ENCODE measurements at regions not wholly inside any gene's neighbourhood (a gene's known extent, or its start where the extent isn't known, plus 50 kb on each side); places are given as distances from the start of the nearest gene placed in this dataset.

- Histone ChIP-seq H3K27ac (no peak overlapping the region), H3K9me3 (ENCODE audit: insufficient read depth, low read depth) (no peaks in the 10 kb centered on the region), H3K4me3 (no peak overlapping the region), H3K36me3 (ENCODE audit: low read depth) (peaks cover 20% of the 10 kb centered on the region), H2AFZ (no peak overlapping the region), H3K27me3 (ENCODE audit: insufficient read depth, low read depth) (no peaks in the 10 kb centered on the region), H3K4me1 (replicated peaks; ENCODE audit: insufficient read depth) (no peaks in the 10 kb centered on the region), H3F3A (ENCODE audit: insufficient read depth, low read depth) (peaks cover 19% of the 10 kb centered on the region; the same call in 1 of the 2 replicates), H3K9me2 (ENCODE audit: insufficient read depth) (no peaks in the 10 kb centered on the region), H3K79me2 (ENCODE audit: low read depth) (no peaks in the 10 kb centered on the region), H4K20me1 (ENCODE audit: insufficient read depth) (peaks cover 8% of the 10 kb centered on the region; the same call in 1 of the 2 replicates), H3K4me2 (no peak overlapping the region)
- no peak for DNase-seq
- ChIA-PET CTCF (no interaction called here), POLR2A (ENCODE audit: unreplicated experiment) (no interaction called here)
- no TSS peak for BruUV-seq (replicated peaks)
- TF ChIP-seq, protein P1, sequence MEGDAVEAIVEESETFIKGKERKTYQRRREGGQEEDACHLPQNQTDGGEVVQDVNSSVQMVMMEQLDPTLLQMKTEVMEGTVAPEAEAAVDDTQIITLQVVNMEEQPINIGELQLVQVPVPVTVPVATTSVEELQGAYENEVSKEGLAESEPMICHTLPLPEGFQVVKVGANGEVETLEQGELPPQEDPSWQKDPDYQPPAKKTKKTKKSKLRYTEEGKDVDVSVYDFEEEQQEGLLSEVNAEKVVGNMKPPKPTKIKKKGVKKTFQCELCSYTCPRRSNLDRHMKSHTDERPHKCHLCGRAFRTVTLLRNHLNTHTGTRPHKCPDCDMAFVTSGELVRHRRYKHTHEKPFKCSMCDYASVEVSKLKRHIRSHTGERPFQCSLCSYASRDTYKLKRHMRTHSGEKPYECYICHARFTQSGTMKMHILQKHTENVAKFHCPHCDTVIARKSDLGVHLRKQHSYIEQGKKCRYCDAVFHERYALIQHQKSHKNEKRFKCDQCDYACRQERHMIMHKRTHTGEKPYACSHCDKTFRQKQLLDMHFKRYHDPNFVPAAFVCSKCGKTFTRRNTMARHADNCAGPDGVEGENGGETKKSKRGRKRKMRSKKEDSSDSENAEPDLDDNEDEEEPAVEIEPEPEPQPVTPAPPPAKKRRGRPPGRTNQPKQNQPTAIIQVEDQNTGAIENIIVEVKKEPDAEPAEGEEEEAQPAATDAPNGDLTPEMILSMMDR (conservative IDR thresholded peaks at IDR 0.05), result no peak
- TF ChIP-seq EZH2 (IDR thresholded peaks at IDR 0.05; ENCODE audit: low read depth), result no peak
- intact Hi-C loops (cut with micrococcal nuclease; ENCODE audit: unreplicated experiment), result no loop called here
Measured at GRCh38 chr17:63356337-63356757, 89.8 kb downstream of the CYB561 start.

DNA sequence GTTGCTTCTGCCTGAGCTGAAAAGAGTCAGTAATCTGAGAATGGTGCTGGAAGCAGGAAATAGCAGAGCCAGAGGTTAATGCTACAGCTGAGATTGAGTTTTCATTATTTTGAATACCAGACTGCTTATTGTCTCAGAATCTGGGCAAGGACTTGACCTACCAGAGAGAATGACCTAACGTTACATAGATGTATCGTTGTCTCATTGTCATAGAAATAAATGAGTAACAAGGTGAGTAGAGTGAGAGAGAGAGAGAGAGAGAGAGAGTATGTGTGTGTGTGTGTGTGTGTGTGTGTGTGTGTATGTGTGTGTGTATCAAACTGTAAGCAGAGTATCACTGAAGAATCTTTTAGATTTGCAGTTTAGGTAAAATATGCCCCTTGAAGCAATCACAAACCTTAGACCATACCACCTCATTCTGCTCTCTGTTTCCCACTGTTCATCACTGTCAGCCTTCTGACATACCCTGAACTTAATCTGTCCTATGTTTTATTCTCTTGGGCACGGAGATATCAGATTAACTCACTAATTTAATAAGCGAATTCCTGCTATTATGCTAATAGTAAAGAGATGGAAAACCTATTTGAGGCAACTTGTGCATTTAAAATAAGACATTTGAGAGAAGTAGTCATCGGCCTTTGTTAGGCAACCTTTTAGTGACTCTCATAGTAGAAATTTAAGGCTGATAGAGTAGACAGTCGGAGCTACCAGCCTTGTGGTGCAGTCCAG, 87.8 kb downstream of the CYB561 start:
- H3K4me2 ChIP-seq, result no peak overlapping the region
- no peak overlapping the region for H3K27ac ChIP-seq
- no peaks in the 10 kb centered on the region for H3K9me3 ChIP-seq (ENCODE audit: insufficient read depth, low read depth)
- no peaks in the 10 kb centered on the region for H3K9me2 ChIP-seq (ENCODE audit: insufficient read depth)
- no peak for DNase-seq
- TF ChIP-seq, protein P1 (conservative IDR thresholded peaks at IDR 0.05), result no peak
- TF ChIP-seq EZH2 (IDR thresholded peaks at IDR 0.05; ENCODE audit: low read depth), result no peak
- no peaks in the 10 kb centered on the region for H3K79me2 ChIP-seq (ENCODE audit: low read depth)
- no peak overlapping the region for H2AFZ ChIP-seq
- no peaks in the 10 kb centered on the region for H3K27me3 ChIP-seq (ENCODE audit: insufficient read depth, low read depth)
- peaks cover 11% of the 10 kb centered on the region; the same call in 1 of the 2 replicates for H3F3A ChIP-seq (ENCODE audit: insufficient read depth, low read depth)
- CTCF ChIA-PET, result no interaction called here
- intact Hi-C loops (cut with micrococcal nuclease; ENCODE audit: unreplicated experiment), result no loop called here
- no peak overlapping the region for H3K4me3 ChIP-seq
- BruUV-seq (replicated peaks), result no TSS peak
- H3K36me3 ChIP-seq (ENCODE audit: low read depth), result peaks cover 15% of the 10 kb centered on the region; the same call in 1 of the 2 replicates
- peaks cover 8% of the 10 kb centered on the region; the same call in 1 of the 2 replicates for H4K20me1 ChIP-seq (ENCODE audit: insufficient read depth)
- H3K4me1 ChIP-seq (replicated peaks; ENCODE audit: insufficient read depth), result no peaks in the 10 kb centered on the region
- POLR2A ChIA-PET (ENCODE audit: unreplicated experiment), result no interaction called here

- TF ChIP-seq, protein P1 (conservative IDR thresholded peaks at IDR 0.05), result no peak
- no peak for TF ChIP-seq EZH2 (IDR thresholded peaks at IDR 0.05; ENCODE audit: low read depth)
- no peaks in the 10 kb centered on the region for H3K79me2 ChIP-seq (ENCODE audit: low read depth)
- no peak overlapping the region for H2AFZ ChIP-seq
- no peak for DNase-seq
- BruUV-seq (replicated peaks), result no TSS peak
- H4K20me1 ChIP-seq (ENCODE audit: insufficient read depth), result peaks cover 8% of the 10 kb centered on the region; the same call in 1 of the 2 replicates
- H3K4me2 ChIP-seq, result no peak overlapping the region
- H3K27ac ChIP-seq, result no peak overlapping the region
- POLR2A ChIA-PET (ENCODE audit: unreplicated experiment), result no interaction called here
- intact Hi-C loops (cut with micrococcal nuclease; ENCODE audit: unreplicated experiment), result no loop called here
- CTCF ChIA-PET, result no interaction called here
- no peak overlapping the region for H3K4me3 ChIP-seq
- peaks cover 15% of the 10 kb centered on the region; the same call in 1 of the 2 replicates for H3K36me3 ChIP-seq (ENCODE audit: low read depth)
- peaks cover 9% of the 10 kb centered on the region; the same call in 1 of the 2 replicates for H3F3A ChIP-seq (ENCODE audit: insufficient read depth, low read depth)
- no peaks in the 10 kb centered on the region for H3K4me1 ChIP-seq (replicated peaks; ENCODE audit: insufficient read depth)
- no peaks in the 10 kb centered on the region for H3K27me3 ChIP-seq (ENCODE audit: insufficient read depth, low read depth)
- no peaks in the 10 kb centered on the region for H3K9me3 ChIP-seq (ENCODE audit: insufficient read depth, low read depth)
- H3K9me2 ChIP-seq (ENCODE audit: insufficient read depth), result no peaks in the 10 kb centered on the region
Measured at GRCh38 chr17:63358956-63359355, 87.2 kb downstream of the CYB561 start.
